ENCODE measurements at regions not wholly inside any gene's neighbourhood (a gene's known extent, or its start where the extent isn't known, plus 50 kb on each side); places are given as distances from the start of the nearest gene placed in this dataset.
"Not testable (repeated sequence)": the region's sequence is repeated elsewhere in the genome, so short reads cannot be mapped to it uniquely, and the experiment has no call there.

- DNase-seq, result no peak
These were observed 489.5 kb downstream of the CBLN4 start for GRCh38 chr20:55515832-55516231.

- DNase-seq, result no peak
These were observed 490.8 kb downstream of the CBLN4 start for GRCh38 chr20:55514531-55514930.

DNA sequence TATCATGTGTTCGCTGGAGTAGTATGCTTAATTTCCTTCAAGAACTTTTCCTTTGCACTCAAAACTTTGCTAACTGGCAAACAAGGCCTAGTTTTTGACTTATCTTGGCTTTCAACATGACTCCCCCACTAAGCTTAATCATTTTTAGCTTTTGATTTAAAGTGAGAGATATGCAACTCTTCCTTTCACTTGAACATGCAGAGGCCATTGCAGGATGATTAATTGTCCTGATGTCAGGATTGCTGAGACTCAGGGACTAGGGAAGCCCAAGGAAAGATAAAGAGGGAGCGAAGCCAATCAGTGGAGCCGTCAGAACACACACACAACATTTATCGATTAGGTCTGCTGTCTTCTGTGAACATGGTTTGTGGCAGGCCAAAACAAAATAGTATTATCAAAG is 491.4 kb downstream of the CBLN4 start:
- DNase-seq, result no peak

DNA sequence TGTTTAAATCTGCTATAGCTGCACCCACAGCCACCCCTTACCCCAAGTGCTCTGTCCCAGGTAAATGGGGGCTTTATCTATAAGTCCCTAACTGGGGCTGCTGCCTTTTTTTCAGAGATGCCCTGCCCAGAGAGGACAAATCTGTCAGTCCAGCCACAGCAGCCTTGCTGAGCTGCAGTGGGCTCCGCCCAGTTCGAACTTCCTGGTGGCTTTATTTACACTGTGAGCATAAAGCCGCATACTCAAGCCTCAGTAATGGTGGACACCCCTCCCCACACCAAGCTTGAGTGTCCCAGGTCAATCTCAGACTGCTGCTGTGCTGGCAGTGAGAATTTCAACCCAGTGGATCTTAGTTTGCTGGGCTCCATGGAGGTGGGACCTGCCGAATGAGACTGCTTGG is 505.2 kb downstream of the CBLN4 start:
- no peak for DNase-seq

- DNase-seq, result no peak
These were observed 516.7 kb downstream of the CBLN4 start for GRCh38 chr20:55488593-55488992.

DNA sequence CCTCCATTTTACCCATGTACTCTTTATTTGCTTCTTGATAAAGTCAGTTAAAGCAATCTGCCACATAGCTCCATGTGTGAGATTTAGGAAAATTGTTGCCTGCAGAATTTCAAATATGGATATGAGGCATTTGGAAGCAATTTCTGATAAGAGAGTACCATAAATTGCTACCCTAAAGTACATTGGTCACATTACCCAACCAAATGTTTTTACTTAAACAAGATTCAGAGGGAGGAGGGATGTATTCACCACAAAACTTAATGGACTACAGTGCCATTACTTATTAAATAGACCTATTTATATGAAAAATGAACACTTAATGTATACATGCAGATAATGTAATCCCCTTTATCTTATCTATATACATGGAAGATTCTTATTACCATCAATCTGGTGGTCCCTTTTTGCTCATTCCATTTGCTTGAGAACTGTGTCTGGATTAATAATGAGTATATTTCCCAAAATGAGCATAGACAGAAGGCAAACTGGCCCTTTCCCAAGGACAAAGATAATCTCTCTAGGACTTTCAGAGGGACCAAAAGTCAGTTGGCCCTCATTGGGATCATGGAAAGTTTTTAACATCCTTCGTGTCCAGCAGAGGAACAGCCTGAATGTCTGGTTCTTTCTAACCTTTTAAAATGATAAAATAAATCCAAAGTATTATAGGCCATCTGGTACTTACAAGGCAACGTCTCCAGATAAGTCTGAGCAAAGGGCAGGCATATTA is 526.4 kb downstream of the CBLN4 start:
- no peak for DNase-seq

- DNase-seq, result no peak
These were observed 532.6 kb downstream of the CBLN4 start for GRCh38 chr20:55472704-55473103.

DNA sequence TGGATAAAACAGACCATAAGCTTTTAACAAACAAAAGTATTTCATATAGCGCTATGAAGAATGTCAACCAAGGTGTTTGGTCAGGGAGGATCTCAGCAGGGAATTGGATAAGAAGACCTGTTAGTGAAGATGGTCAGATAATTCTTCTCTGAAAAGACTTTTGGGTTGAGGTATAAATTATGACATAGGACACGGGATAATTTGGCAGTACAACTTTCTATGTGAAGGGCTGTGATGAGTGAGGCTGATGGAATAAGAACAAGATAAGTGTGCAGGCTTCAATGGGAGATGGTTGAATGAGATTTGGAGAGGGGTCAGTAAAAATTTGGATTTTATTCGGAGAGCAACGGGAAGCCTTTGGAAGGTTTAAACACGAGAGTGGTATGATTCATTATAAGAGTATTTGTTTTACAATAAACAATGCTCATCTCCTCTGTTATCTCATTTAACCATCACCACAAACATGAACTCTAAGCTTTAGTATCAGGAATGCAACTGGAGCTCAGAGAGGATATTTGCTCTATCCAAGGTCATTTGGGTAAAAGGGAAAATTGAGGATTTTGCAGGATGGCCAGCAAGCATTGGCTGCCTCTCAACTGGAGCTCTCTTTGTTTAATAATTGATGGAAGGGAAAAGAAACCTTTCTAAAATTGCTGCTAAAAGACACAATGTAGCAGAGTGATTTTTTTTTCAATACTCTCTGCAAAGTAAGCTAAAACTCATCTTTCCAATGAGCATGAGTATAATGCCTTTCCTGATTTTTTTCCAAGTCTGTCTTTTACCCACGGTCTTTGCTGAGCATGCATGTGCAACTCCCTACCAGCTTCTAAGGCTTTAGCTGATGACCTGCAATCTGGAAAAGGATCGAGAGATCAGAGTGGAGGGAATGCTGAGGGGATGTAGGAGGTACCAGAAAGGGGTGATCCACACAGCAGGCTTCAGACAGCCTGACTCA is 534.0 kb downstream of the CBLN4 start:
- DNase-seq, result no peak

- DNase-seq, result no peak
These were observed 536.2 kb downstream of the CBLN4 start for GRCh38 chr20:55469074-55469473.

DNA sequence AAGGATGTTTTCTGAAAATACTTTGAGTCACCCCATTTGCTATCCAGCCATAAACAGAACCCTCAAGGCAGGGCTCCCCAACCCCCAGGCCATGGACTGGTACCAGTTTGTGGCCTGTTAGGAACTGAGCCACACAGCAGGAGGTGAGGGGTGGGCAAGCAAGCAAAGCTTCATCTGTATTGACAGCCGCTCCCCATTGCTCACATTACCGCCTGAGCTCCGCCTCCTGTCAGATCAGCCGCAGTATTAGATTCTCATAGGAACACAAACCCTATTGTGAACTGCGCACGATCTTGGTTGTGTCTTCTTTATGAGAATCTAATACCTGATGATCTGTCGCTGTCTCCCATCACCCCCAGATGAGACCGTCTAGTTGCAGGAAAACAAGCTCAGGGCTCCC is 543.8 kb downstream of the CBLN4 start:
- no peak for DNase-seq

DNA sequence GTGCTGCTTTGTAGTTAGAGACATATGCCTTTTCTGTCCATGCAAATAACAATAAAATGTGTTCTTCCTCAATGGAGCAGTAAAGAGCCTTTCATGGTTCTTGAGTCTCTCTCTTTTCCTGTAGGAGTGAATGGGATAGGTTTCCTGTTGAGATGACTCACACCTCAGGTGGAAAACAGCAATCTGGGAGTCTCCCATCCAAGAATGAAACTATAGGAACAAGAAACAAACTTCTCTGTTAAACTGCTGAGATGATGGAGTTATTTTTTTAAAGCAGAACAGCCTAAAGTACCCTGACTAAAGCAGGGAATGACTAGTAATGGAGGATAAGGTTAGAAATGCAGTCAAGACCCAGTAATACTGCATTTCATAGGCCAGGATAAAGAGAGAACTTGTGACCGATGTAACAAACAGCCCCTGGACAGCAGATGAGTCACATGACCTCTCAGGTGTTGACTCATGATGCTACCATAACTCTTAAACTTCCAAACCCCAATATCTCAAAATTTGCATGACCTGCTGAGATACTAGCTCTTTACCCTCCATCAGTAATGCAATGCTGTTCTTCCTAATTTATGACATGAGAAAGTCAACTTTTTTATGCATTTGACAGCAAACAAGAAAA is 548.9 kb downstream of the CBLN4 start:
- no peak for DNase-seq

- no peak for DNase-seq
These were observed 556.2 kb downstream of the CBLN4 start for GRCh38 chr20:55449091-55449490.

DNA sequence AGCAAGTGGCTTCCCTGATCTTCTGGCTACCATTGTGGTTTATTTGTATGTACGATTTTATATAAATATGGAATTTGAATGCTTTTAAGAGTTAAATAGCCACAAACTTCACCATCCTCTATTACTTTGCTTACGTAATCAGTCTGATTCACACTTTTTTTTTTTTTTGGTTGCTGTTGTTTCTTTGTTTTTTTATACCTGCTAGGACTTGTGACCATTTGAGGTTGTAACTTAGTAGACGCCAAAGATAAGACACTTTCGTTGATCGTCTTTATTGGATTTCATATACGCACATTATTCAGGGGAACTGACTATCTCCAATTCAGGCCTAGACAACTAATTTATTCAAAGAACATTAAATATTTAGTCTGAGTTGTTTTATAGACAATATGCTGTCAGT is 559.0 kb downstream of the CBLN4 start:
- DNase-seq, result no peak

DNA sequence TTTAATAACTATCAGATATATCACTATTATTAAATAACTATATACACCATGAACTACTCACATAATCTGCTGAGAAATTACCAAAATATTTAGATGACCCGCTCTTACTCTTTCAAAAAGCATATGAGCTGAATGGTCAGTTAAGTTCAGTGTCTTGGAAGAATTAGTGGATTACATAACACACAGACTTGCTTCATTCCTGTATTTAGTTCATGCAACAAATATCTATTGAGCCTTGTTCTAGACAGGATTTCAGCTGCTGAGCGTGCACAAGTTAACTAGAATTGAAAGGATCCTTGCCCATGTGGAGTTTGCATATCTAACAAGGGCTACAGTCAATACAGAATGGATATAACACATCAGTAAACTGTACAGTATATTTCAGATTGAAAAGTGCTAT is 566.2 kb downstream of the CBLN4 start:
- DNase-seq, result no peak

DNA sequence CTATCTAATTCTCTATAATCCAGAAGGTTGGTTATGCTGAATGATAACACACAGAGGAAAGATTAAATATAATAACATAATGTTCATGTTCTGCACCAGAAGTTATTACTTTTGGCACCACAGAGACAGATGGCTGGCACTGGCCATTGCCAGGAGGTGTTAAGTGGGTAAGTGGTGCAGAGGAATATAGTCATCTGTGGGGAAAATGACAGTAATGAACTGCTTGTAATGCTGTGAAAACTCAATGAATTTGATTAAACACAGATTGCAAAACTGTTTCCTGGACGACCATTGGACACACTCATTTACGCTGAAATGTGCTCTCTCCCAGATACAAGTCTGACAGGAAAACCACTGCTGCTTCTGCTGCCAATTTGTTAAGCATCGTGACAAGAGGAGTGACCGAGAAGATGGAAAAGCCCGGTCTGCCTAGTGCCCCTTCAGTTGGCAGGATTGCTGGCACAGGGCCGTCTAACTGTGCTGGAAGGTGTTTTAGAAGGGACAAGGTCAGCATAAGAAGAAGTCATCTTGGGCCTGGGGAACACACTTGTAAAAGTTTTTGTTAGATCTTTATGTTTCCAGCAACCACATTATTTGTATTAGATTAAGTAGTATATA is 567.4 kb downstream of the CBLN4 start:
- no peak for DNase-seq

- no peak for DNase-seq
These were observed 580.4 kb downstream of the CBLN4 start for GRCh38 chr20:55424968-55425367.

DNA sequence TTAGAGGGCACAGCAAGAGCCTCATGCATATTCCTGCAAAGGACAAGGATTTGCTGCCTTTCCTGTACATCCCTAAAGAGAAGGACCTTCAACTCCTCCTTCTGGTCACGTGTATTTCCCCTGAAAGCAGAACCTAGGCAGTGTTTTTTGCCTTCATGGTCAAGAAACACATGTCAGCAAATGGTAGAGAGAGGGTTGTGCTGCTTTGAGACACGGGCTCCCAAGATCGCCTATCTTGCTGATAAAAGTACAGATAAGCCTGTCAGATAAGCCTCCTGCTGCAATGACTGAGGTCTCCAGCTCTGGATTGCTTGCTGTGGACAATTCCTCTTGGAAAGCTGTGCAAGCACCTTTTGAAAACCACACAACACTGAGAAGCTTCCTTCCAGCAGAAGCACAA is 580.8 kb downstream of the CBLN4 start:
- DNase-seq, result no peak

DNA sequence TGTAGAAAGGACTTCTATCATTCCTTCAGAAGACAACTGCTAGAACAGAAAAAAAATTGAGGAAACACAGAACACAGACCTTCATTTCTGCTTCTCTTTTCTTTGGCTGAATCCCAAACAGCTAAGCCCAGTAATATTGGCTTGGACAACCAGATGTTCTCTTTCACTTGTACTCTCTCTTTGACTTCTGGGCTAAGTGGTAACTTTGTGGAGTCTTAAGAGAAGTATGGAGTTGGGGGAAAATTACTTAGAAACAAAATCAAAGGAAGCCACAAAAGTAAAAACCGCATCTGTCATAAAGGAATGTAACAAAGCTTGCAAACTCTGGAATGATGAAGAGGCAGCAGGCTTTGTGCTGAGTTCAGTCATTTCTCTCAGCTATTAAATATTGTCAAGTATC is 587.5 kb downstream of the CBLN4 start:
- no peak for DNase-seq

- peak; percentile 10 for DNase-seq
These were observed 589.7 kb downstream of the CBLN4 start for GRCh38 chr20:55415567-55416142.

GRCh38 chr20:55412508-55412907 is 592.8 kb downstream of the CBLN4 start:
- DNase-seq, result not testable (repeated sequence)

- no peak for DNase-seq
These were observed 598.4 kb downstream of the CBLN4 start for GRCh38 chr20:55406891-55407290.

GRCh38 chr20:55394592-55394991 is 610.7 kb downstream of the CBLN4 start:
- no peak for DNase-seq

DNA sequence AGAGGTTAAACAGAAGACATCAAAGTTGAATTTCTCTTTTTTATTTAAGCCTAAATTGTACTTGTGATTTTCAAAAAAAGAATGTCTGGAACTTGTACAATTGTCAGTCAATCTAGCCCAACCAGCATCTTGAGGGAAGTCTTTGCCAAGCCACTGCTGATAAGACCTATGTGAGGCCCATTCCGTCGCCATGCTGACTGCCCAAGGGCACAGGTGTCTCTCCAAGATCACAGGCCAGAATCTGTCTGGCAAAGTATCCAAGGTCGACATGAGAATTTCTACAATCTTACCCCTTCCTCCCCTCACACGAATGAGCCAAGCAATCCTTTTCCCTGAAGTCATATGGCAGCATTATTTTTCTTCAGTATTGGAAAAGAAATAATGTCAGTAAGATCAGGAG is 614.5 kb downstream of the CBLN4 start:
- no peak for DNase-seq
